RPMI7951 (cell line): ENCODE measurements at regions not wholly inside any gene's neighbourhood (a gene's known extent, or its start where the extent isn't known, plus 50 kb on each side); places are given as distances from the start of the nearest gene placed in this dataset.
"Not testable (repeated sequence)": the region's sequence is repeated elsewhere in the genome, so short reads cannot be mapped to it uniquely, and the experiment has no call there.

ENCODE experiments used
- DNase-seq: peaks from one replicate; pipeline ENCODE4 v3.0.0-alpha.2; 2012; ENCODE audit warnings: low read depth

- DNase-seq, result not testable (repeated sequence)
These were observed 102.5 kb upstream of the UGP2 start for GRCh38 chr2:63739180-63739579.

DNA sequence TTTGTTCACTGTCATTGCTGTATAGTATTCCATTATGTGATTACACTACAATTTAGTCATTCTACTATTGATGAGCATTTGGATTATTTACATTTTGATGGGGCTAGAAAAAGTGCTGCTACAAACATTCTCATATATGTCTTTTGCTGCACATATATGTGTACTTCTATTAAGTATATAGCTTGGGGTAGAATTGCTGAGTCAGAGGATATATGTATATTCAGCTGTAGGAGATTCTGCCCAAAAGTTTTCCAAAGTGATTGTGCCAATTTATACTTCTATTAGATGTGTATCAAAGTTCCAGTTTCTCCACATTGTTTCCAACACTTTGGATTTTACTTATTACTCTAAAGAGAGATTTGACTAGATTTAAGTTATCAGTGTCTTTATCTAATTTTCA lies 101.7 kb upstream of the UGP2 start:
- DNase-seq, result no peak

GRCh38 chr2:63740943-63741342 lies 100.8 kb upstream of the UGP2 start:
- DNase-seq, result no peak

- peak; percentile 50 for DNase-seq
These were observed 99.7 kb upstream of the UGP2 start for GRCh38 chr2:63741884-63742579.

DNA sequence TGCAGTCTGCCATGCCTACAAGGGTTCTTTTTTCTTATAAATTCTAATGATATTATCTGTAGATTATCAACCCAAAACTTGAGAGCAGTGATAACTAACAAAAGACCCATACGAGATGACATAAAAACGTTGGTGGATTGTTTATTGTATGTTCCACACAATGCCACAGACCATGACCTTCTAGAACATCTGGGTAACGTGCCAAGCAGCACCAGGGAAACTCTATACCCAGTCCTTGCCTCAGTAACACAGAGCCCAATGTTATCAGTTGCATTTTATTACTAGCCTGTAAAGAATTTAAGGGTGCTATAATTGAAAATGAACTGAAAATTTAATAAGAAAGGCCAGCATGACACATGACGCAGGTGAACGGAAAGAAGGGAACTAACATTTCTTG lies 99.1 kb upstream of the UGP2 start:
- no peak for DNase-seq

DNA sequence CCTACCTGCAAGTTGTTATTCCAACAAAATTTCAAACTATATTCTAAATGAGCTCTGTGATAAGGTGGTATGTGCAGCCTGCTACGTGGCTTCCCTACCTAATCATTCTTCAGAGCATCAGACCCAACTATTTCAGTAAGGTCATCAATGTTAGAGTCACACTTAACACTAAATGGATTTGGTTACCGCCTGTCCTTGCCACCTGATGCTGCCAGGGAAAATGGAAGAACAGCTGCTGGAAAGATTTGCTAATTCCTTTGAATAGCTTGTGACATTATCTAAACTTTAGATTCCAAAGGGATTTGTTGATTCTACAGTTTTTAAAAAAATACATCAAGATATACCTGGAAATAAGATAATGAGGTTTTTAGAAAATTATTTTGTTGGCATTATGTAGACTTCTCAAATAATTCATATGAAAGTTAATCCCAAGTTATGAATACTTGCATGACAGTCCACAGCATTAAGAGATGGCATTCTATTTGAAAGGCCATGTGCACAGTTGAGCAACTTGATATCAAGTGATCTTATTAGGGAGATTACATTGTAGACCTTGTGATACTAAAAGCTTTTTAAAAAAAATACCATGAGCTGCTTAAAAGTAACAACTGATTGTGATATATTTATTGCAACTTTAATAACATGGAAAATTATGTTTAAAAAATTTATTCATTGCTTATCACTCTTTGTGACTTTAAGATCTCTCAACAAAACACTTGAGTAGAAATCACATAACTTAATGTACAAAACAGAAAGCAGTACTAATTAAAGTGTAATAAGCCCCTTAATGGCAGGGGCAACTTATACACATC lies 98.3 kb upstream of the UGP2 start:
- DNase-seq, result no peak

DNA sequence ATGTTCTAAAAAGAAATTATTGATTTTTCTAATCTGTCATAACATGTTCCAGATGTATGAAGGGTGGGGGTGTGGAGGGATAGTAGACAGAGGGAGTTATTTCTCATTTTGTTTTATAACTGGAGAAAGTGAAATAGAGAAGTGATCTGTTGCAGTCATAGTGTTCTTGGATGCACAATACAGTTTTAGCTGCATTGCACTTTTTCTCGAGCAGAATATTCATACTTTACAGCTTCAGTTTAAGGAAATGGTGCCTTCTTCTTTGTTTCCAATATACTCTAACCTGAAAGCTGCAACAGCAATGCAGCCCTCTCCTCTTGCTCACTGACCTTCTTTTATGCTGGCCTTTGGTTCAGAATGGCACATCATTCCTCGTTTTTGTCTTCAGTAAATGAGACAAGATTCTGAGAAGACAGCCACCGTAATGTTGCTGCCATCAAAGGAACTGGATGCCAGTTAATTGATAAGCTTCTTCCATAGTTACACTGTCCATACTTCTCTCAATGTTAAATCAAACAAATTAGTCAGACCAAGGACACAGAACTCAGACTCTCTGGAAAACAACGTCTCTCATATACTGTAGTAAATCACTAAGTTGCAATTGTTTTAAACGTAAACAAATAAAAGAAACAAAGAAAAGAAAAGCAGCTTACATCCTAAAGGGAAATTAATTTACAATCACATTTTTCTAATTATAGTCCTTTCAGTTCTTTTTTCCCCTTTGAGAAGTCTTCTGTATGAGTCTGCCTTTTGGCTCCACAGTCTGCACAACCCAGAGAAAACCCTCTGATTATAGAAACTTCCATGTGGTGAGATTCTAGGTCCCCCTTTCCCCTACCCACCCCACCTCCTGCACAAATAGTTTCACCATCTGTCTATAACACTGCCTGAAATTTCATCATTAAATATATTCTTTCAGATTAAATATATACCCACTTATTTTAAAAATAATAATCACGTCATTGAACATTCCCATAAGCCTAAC lies 97.4 kb upstream of the UGP2 start:
- DNase-seq, result no peak

GRCh38 chr2:63746548-63746947 lies 95.1 kb upstream of the UGP2 start:
- DNase-seq, result not testable (repeated sequence)

GRCh38 chr2:63751901-63752300 lies 89.8 kb upstream of the UGP2 start:
- DNase-seq, result no peak

GRCh38 chr2:63755216-63755615 lies 86.5 kb upstream of the UGP2 start:
- DNase-seq, result peak; percentile 29

- DNase-seq, result peak; percentile 13
These were observed 85.7 kb upstream of the UGP2 start for GRCh38 chr2:63755965-63756364.

DNA sequence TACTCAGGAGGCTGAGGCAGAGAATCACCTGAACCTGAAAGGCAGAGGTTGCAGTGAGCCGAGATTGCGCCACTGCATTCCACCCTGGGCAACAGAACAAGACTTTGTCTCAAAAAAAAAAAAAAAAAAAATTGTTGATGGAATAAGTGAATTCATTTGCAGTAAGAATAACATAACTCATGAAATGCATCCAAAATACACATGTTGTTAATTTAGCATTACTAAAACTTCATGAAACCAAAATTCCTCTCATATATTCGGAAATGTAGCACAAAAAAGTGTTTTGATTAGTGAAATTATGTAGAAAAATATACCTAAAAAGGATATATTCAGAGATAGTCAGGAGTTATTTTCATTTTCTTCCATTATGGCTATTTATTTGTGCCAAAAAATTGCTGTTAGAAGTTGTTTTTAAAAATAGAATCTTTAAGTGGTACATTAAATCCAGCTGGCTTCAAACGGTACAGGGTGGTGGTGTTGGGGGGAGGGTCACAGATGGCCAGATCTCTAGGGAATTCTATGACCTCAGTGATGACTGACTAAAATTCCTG lies 78.2 kb upstream of the UGP2 start:
- DNase-seq, result peak; percentile 24

DNA sequence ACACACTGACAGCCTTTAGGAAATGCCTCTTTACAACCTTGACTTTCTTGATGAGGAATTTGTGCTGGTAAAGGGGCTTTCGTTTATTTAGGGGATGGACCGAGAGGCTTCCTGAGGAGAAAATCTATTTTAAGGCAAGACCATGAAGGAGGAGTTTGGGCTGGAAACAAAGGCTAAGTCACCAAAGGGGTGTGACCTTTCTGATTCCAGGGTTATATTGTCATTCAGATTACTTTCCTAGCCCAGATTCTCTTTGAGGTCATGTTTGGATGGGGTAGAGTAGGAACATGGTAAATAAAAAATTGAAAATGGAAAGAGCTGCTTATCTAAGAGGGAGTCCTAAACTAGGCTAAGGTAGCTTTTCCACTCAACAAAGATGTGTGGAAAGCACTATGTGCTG lies 77.1 kb upstream of the UGP2 start:
- no peak for DNase-seq

- DNase-seq, result no peak
These were observed 76.6 kb upstream of the UGP2 start for GRCh38 chr2:63765117-63765516.

GRCh38 chr2:63767307-63767706 lies 74.4 kb upstream of the UGP2 start:
- no peak for DNase-seq

DNA sequence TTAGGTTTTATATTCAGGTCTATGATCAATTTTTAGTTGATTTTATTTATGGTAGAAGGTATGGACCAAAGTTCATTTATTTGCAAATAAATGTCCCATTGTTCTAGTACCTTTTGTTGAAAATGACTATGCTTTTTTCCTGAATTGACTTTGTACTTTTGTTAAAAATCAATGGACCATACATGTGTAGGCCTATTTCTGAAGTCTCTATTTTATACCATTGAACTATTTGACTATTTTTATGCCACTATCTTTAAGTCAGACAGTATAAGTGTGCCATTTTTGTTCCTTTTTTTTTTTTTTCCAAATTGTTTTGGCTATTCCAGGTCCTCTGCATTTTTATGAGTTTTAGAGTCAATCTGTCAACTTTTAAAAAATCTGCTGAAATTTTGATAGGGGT lies 73.6 kb upstream of the UGP2 start:
- DNase-seq, result no peak

DNA sequence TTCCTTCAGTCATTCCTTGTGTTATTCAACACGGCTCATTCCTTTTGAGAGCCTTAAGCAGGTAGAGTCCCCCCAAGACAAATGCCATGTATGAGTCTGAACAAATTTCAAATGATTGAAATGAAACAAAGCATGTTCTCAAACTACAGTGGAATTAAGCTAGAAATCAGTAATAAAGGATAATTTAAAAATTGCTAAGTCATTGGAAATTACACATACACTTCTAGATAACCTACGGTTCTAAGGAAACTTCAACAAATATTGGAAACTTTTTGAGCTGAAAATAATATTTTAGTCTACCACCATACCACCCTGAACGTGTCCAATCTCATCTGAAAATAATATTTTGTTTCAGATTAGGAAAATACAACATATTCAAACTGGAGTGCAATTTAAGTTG lies 71.8 kb upstream of the UGP2 start:
- no peak for DNase-seq

DNA sequence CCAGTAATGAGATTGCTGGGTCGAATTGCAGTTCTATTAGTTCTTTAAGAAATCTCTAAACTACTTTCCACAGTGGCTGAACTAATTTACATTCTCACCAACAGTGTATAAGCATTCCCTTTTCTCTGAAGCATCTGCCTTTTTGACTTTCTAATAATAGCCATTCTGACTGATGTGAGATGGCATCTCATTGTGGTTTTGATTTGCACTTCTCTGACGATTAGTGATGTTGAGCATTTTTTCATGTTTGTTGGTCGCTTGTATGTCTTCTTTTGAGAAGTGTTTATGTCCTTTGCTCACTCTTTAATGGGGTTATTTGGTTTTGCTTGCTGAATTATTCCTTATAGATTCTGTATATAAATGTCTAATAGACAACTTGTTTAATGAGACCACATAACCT lies 69.6 kb upstream of the UGP2 start:
- DNase-seq, result peak; percentile 36

- no peak for DNase-seq
These were observed 66.5 kb upstream of the UGP2 start for GRCh38 chr2:63775191-63775590.

DNA sequence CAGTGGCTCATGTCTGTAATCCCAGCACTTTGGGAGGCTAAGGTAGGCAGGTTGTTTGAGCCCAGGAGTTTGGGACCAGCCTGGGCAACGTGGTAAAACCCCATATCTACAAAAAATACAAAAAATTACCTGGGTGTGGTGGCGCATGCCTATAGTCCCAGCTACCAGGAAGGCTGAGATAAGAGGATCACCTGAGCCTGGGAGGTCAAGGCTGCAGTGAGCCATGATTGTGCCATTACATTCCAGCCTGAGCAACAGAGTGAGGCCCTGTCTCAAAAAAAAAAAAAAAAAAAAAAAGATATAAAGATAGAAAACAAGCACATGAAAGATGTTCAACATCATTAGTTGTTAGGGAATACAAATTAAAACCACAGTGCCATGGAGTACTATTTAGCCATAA lies 65.3 kb upstream of the UGP2 start:
- no peak for DNase-seq

DNA sequence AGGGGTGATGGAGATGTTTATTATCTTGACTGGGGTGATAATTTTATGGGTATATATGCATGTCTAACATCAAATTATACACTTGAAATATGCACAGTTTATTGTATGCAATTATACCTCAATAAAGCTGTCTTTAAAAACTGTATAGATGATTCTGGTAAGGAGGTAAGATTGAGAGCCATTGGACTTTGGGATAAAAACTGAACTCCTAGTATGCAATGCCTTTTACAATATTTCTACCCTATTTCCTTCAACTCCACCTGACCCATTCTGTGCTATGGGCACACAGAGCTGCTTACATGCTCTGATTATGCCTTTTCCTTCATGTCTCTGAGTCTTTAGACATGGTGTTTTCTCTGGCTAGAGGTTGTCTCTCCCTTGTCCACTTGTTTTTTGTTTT lies 63.9 kb upstream of the UGP2 start:
- DNase-seq, result no peak

- DNase-seq, result no peak
These were observed 63.3 kb upstream of the UGP2 start for GRCh38 chr2:63778391-63778790.
